NT2/D1 (cell line): ENCODE measurements at regions not wholly inside any gene's neighbourhood (a gene's known extent, or its start where the extent isn't known, plus 50 kb on each side); places are given as distances from the start of the nearest gene placed in this dataset.

Experiments
- YY1 ChIP-seq: IDR thresholded peaks from 2 replicates; pipeline ENCODE4 v1.6.1; 2011; ENCODE audit not compliant: insufficient read length, insufficient read depth
- ZNF274 ChIP-seq: IDR thresholded peaks from 2 replicates; pipeline ENCODE4 v1.6.1; 2011; ENCODE audit warnings: mild to moderate bottlenecking, low read depth, low read length

DNA sequence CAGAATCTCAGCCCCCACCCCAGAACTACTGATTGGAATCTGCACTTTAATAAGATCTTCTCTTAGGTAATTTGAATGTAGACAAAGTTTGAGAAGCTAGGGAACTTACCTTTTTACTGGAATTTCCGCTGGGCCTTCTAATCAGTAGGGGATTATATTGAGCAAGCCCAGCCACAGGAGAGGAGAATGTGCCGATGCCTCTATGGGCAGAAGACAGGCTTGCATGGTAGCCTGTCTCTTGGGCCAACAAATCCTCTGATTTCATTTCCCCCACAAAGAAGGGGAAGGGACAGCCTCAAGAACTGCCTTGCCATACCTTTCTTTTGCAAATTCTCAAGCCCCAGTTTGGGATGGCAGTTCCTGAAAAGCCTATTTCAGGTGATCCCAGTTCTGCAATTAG lies 163.4 kb upstream of the BDNF start:
- TF ChIP-seq ZNF274 (no peak), YY1 (no peak)
